IMR-90 (cell line): ENCODE measurements at regions not wholly inside any gene's neighbourhood (a gene's known extent, or its start where the extent isn't known, plus 50 kb on each side); places are given as distances from the start of the nearest gene placed in this dataset.

Experiments used
- ATAC-seq: fragments of 200-7000 bp; cut with Tn5 transposase; 2 replicates; pipeline ENCODE4 v1.9.1; 2020; ENCODE audit warnings: low read depth, mild to moderate bottlenecking, moderate library complexity
- BruUV-seq: library from RNA; stranded (reverse); fragments of 400-500 nt; replicated peaks from 2 replicates; lab custom pipeline; 2021; lab: Mats Ljungman, UMichigan
- CTCF ChIA-PET: fragments of 300-600 bp; formaldehyde crosslinking; extraction: SDS; loops from one replicate; lab custom pipeline; 2021; ENCODE audit warnings: antibody characterized with exemption; lab: Yijun Ruan, JAX
- POLR2A ChIA-PET: fragments of 300-600 bp; sonication (Branson Sonifier 250); formaldehyde crosslinking; loops from one replicate; lab custom pipeline; 2022; ENCODE audit warnings: antibody characterized with exemption; ENCODE audit not compliant: unreplicated experiment; lab: Charles Lee
- DNase-seq: peaks from one replicate; pipeline ENCODE4 v3.0.0; 2013
- H2AFZ ChIP-seq: replicated peaks from 2 replicates; pipeline ENCODE3; 2013; ENCODE audit warnings: low read length, mild to moderate bottlenecking; ENCODE audit not compliant: poor library complexity
- H2AK5ac ChIP-seq: 2 replicates; pipeline ENCODE4 v1.6.1; 2013; ENCODE audit warnings: low read depth, low read length, inconsistent platforms
- H2AK9ac ChIP-seq: replicated peaks from 2 replicates; pipeline ENCODE3; 2013; ENCODE audit warnings: mild to moderate bottlenecking, low read depth, low read length, moderate library complexity; ENCODE audit not compliant: poor library complexity
- H2BK120ac ChIP-seq: 2 replicates; pipeline ENCODE4 v1.6.1; 2013; ENCODE audit warnings: low read depth, low read length, inconsistent platforms
- H2BK15ac ChIP-seq: 3 replicates; pipeline ENCODE4 v1.6.1; 2013; ENCODE audit warnings: low read depth, low read length, inconsistent platforms
- H2BK20ac ChIP-seq: 2 replicates; pipeline ENCODE4 v1.6.1; 2013; ENCODE audit warnings: low read depth, mild to moderate bottlenecking, inconsistent platforms, low read length, moderate library complexity
- H2BK5ac ChIP-seq: 2 replicates; pipeline ENCODE4 v1.6.1; 2013; ENCODE audit warnings: mild to moderate bottlenecking, low read depth, low read length, inconsistent platforms; ENCODE audit not compliant: poor library complexity, severe bottlenecking
- H3K14ac ChIP-seq: replicated peaks from 2 replicates; pipeline ENCODE4 v1.6.1; 2013; ENCODE audit warnings: low read depth, low read length, inconsistent platforms
- H3K18ac ChIP-seq: 2 replicates; pipeline ENCODE4 v1.6.1; 2013; ENCODE audit warnings: low read depth, low read length, control low read depth
- H3K23ac ChIP-seq: 2 replicates; pipeline ENCODE4 v1.6.1; 2013; ENCODE audit warnings: low read depth, low read length, inconsistent platforms
- H3K27ac ChIP-seq: 2 replicates; pipeline ENCODE4 v1.5.1; 2013; ENCODE audit warnings: mild to moderate bottlenecking, control low read depth, low read length; ENCODE audit not compliant: insufficient read depth
- H3K27me3 ChIP-seq: 2 replicates; pipeline ENCODE4 v1.6.1; 2013; ENCODE audit warnings: low read length; ENCODE audit not compliant: control insufficient read depth, insufficient read depth
- H3K36me3 ChIP-seq: 2 replicates; pipeline ENCODE4 v1.6.1; 2013; ENCODE audit warnings: low read length, mixed read lengths; ENCODE audit not compliant: control insufficient read depth, insufficient read depth
- H3K4ac ChIP-seq: 2 replicates; pipeline ENCODE4 v1.6.1; 2013; ENCODE audit warnings: low read depth, low read length, inconsistent platforms
- H3K4me1 ChIP-seq: 2 replicates; pipeline ENCODE4 v1.6.1; 2013; ENCODE audit warnings: low read length, mixed read lengths; ENCODE audit not compliant: control insufficient read depth, insufficient read depth
- H3K4me2 ChIP-seq: 2 replicates; pipeline ENCODE4 v1.6.1; 2013; ENCODE audit warnings: low read depth, mild to moderate bottlenecking, control low read depth, low read length, moderate library complexity
- H3K4me3 ChIP-seq: 2 replicates; pipeline ENCODE4 v1.5.1; 2013; ENCODE audit warnings: low read depth, mild to moderate bottlenecking, control low read depth, low read length, moderate library complexity; ENCODE audit not compliant: insufficient read depth
- H3K56ac ChIP-seq: 2 replicates; pipeline ENCODE4 v1.6.1; 2013; ENCODE audit warnings: low read length, inconsistent platforms; ENCODE audit not compliant: insufficient read depth; ENCODE audit errors: extremely low read depth
- H3K79me1 ChIP-seq, 2 experiments: 2 replicates each; pipeline ENCODE4 v1.6.1; 2013; ENCODE audit warnings: low read length in 2 of 2, inconsistent platforms in 1 of 2, low read depth in 1 of 2
- H3K9ac ChIP-seq: 2 replicates; pipeline ENCODE4 v1.6.1; 2013; ENCODE audit warnings: low read depth, low read length, control low read depth
- H3K9me1 ChIP-seq: 2 replicates; pipeline ENCODE4 v1.6.1; 2013; ENCODE audit warnings: low read length, inconsistent platforms; ENCODE audit not compliant: insufficient read depth
- H3K9me3 ChIP-seq: 2 replicates; pipeline ENCODE4 v1.6.1; 2013; ENCODE audit warnings: low read length; ENCODE audit not compliant: control insufficient read depth, insufficient read depth
- H4K20me1 ChIP-seq: 2 replicates; pipeline ENCODE4 v1.6.1; 2013; ENCODE audit warnings: low read length, inconsistent platforms; ENCODE audit not compliant: insufficient read depth
- H4K5ac ChIP-seq: 2 replicates; pipeline ENCODE4 v1.6.1; 2013; ENCODE audit warnings: mild to moderate bottlenecking, low read depth, low read length, control low read depth
- H4K8ac ChIP-seq, 2 experiments: 2 replicates each; pipeline ENCODE4 v1.6.1; 2013; ENCODE audit warnings: low read depth in 2 of 2, low read length in 2 of 2, control low read depth in 1 of 2, inconsistent platforms in 1 of 2
- H4K91ac ChIP-seq: 2 replicates; pipeline ENCODE4 v1.6.1; 2013; ENCODE audit warnings: low read depth, low read length, inconsistent platforms; ENCODE audit not compliant: insufficient read depth
- BHLHE40 ChIP-seq: fragments of 150-350 bp; IDR thresholded peaks from 2 replicates; pipeline ENCODE4 v1.6.1; 2016; ENCODE audit warnings: mild to moderate bottlenecking, low read depth, low read length
- CEBPB ChIP-seq: IDR thresholded peaks from 2 replicates; pipeline ENCODE4 v1.6.1; 2012; ENCODE audit warnings: low read depth, low read length, improper control_type of control experiment
- CHD1 ChIP-seq: IDR thresholded peaks from 2 replicates; pipeline ENCODE4 v1.6.1; 2012; ENCODE audit warnings: low read depth, low read length, improper control_type of control experiment
- FOS ChIP-seq: fragments of 150-350 bp; IDR thresholded peaks from 2 replicates; pipeline ENCODE4 v1.6.1; 2016; ENCODE audit warnings: low read depth, low read length
- MAFK ChIP-seq: IDR thresholded peaks from 2 replicates; pipeline ENCODE4 v1.6.1; 2012; ENCODE audit warnings: low read depth, low read length, improper control_type of control experiment
- MAZ ChIP-seq: IDR thresholded peaks from 2 replicates; pipeline ENCODE4 v1.6.1; 2012; ENCODE audit warnings: low read depth, mild to moderate bottlenecking, low read length, improper control_type of control experiment, moderate library complexity, borderline replicate concordance
- MXI1 ChIP-seq: IDR thresholded peaks from 2 replicates; pipeline ENCODE4 v1.6.1; 2012; ENCODE audit warnings: low read depth, mild to moderate bottlenecking, low read length, moderate library complexity, borderline replicate concordance
- NFE2L2 ChIP-seq: fragments of 150-350 bp; IDR thresholded peaks from 2 replicates; pipeline ENCODE4 v1.6.1; 2016; ENCODE audit warnings: low read depth, mild to moderate bottlenecking, low read length
- POLR2A ChIP-seq: IDR thresholded peaks from 2 replicates; pipeline ENCODE4 v1.6.1; 2012; ENCODE audit warnings: mild to moderate bottlenecking, low read depth, low read length
- RAD21 ChIP-seq: IDR thresholded peaks from 2 replicates; pipeline ENCODE4 v1.6.1; 2012; ENCODE audit warnings: low read length, improper control_type of control experiment
- RCOR1 ChIP-seq: IDR thresholded peaks from 2 replicates; pipeline ENCODE4 v1.6.1; 2012; ENCODE audit warnings: mild to moderate bottlenecking, low read length, improper control_type of control experiment; ENCODE audit not compliant: insufficient replicate concordance
- RFX5 ChIP-seq: IDR thresholded peaks from 2 replicates; pipeline ENCODE4 v1.8.0; 2012; ENCODE audit warnings: low read depth, mild to moderate bottlenecking, low read length, moderate library complexity
- SMC3 ChIP-seq: fragments of 150-350 bp; IDR thresholded peaks from 2 replicates; pipeline ENCODE4 v1.6.1; 2016; ENCODE audit warnings: low read depth, mild to moderate bottlenecking, antibody characterized with exemption, low read length, moderate library complexity
- WGBS, 2 experiments: methylation state at CpG; one replicate each; pipeline versions ENCODE4 v1.1.5 to v1.1.7; 2013; ENCODE audit warnings: missing lambda C conversion rate in 2 of 2; ENCODE audit not compliant: insufficient read length in 1 of 2; ENCODE audit errors: extremely low coverage in 2 of 2; 5-methylcytosine and 5-hydroxymethylcytosine counted together
- dilution Hi-C: fragments of 300-500 bp; cut with HindIII; formaldehyde crosslinking; loops from one replicate; pipeline ENCODE4 v1.14.3; 2018; ENCODE audit warnings: low sequenced_read_pairs; ENCODE audit not compliant: unreplicated experiment
- in situ Hi-C: fragments of 300-500 bp; cut with MboI; formaldehyde crosslinking; loops from 3 replicates; pipeline ENCODE4 v1.14.3; 2019; ENCODE audit warnings: low sequenced_read_pairs, inconsistent platforms, mixed read lengths
- intact Hi-C: fragments of 100-400 bp; cut with micrococcal nuclease; formaldehyde crosslinking; loops from 2 replicates; pipeline ENCODE4 v1.10.0; 2022
- TF ChIP-seq, protein P1 (sequence below): fragments of 150-350 bp; IDR thresholded peaks from 2 replicates; pipeline ENCODE4 v1.6.1; 2017; ENCODE audit warnings: mild to moderate bottlenecking, antibody characterized with exemption, low read length, low read depth
- TF ChIP-seq, protein P2 (sequence below): fragments of 150-350 bp; IDR thresholded peaks from 2 replicates; pipeline ENCODE4 v1.6.1; 2016; ENCODE audit warnings: low read depth, mild to moderate bottlenecking, low read length, moderate library complexity, borderline replicate concordance
- TF ChIP-seq, protein P3 (sequence below): conservative IDR thresholded peaks from 2 replicates; pipeline ENCODE4 v1.5.1; 2012; ENCODE audit warnings: mild to moderate bottlenecking, low read depth, low read length, improper control_type of control experiment

DNA sequence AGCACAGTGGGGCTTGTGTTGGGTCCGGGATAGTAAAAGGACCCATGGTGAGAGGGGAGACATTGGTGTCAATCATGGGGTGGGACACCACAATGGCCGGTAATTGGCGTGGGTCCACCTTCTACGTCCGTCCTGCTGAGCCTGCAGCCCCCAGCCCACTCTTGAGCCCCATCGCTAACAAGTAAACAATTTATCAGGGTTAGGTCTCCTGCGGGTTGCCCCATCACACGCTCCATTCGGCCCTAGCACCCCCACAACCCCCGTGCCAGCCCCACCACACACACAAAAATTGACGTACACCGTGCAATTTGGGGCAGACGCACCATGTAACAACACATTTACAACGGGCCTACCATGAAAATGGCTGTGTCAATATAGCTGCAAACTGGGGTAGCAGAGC, 86.5 kb upstream of the HTATIP2 start:
- no peaks in the 10 kb centered on the region for H3K9me1 ChIP-seq
- H4K91ac ChIP-seq = no peak overlapping the region
- POLR2A ChIA-PET = no interaction called here
- H4K8ac ChIP-seq = no peak overlapping the region
- no peak overlapping the region for H2BK5ac ChIP-seq
- no peak overlapping the region for H2BK20ac ChIP-seq
- DNase-seq (no peak), ATAC-seq (no peak)
- no peak overlapping the region for H3K23ac ChIP-seq
- H3K79me1 ChIP-seq = no peaks in the 10 kb centered on the region
- H3K36me3 ChIP-seq = no peaks in the 10 kb centered on the region
- no peak overlapping the region for H3K4ac ChIP-seq
- no peak overlapping the region for H3K4me2 ChIP-seq
- no CpG with 5 or more reads among the region's 14 CpGs for WGBS, 2 experiments
- H2BK120ac ChIP-seq = no peak overlapping the region
- in situ Hi-C loops (no loop called here), intact Hi-C loops (no loop called here), dilution Hi-C loops (no loop called here)
- no TSS peak for BruUV-seq
- H3K4me1 ChIP-seq = no peaks in the 10 kb centered on the region
- CTCF ChIA-PET = no interaction called here
- H3K18ac ChIP-seq = no peak overlapping the region
- H2BK15ac ChIP-seq = no peak overlapping the region
- H2AFZ ChIP-seq = no peak overlapping the region
- no peaks in the 10 kb centered on the region for H4K20me1 ChIP-seq
- H2AK9ac ChIP-seq = no peak overlapping the region
- H3K27ac ChIP-seq = no peak overlapping the region
- no peak overlapping the region for H3K9ac ChIP-seq
- no peak overlapping the region for H4K5ac ChIP-seq
- H3K27me3 ChIP-seq = peaks cover 8% of the 10 kb centered on the region
- no peak overlapping the region for H3K14ac ChIP-seq
- H3K4me3 ChIP-seq = no peak overlapping the region
- no peak overlapping the region for H3K56ac ChIP-seq
- no peak overlapping the region for H2AK5ac ChIP-seq
- TF ChIP-seq RCOR1 = no peak
- TF ChIP-seq BHLHE40 = no peak
- no peak for TF ChIP-seq SMC3
- no peak for TF ChIP-seq RFX5
- no peak for TF ChIP-seq RAD21
- TF ChIP-seq FOS = no peak
- TF ChIP-seq NFE2L2 = no peak
- TF ChIP-seq, protein P1, sequence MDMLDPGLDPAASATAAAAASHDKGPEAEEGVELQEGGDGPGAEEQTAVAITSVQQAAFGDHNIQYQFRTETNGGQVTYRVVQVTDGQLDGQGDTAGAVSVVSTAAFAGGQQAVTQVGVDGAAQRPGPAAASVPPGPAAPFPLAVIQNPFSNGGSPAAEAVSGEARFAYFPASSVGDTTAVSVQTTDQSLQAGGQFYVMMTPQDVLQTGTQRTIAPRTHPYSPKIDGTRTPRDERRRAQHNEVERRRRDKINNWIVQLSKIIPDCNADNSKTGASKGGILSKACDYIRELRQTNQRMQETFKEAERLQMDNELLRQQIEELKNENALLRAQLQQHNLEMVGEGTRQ = no peak
- no peak for TF ChIP-seq MAZ
- no peak for TF ChIP-seq CHD1
- TF ChIP-seq, protein P2, sequence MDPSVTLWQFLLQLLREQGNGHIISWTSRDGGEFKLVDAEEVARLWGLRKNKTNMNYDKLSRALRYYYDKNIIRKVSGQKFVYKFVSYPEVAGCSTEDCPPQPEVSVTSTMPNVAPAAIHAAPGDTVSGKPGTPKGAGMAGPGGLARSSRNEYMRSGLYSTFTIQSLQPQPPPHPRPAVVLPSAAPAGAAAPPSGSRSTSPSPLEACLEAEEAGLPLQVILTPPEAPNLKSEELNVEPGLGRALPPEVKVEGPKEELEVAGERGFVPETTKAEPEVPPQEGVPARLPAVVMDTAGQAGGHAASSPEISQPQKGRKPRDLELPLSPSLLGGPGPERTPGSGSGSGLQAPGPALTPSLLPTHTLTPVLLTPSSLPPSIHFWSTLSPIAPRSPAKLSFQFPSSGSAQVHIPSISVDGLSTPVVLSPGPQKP = no peak
- TF ChIP-seq MAFK = no peak
- TF ChIP-seq MXI1 = no peak
- TF ChIP-seq CEBPB = no peak
- no peak for TF ChIP-seq POLR2A
- TF ChIP-seq, protein P3, sequence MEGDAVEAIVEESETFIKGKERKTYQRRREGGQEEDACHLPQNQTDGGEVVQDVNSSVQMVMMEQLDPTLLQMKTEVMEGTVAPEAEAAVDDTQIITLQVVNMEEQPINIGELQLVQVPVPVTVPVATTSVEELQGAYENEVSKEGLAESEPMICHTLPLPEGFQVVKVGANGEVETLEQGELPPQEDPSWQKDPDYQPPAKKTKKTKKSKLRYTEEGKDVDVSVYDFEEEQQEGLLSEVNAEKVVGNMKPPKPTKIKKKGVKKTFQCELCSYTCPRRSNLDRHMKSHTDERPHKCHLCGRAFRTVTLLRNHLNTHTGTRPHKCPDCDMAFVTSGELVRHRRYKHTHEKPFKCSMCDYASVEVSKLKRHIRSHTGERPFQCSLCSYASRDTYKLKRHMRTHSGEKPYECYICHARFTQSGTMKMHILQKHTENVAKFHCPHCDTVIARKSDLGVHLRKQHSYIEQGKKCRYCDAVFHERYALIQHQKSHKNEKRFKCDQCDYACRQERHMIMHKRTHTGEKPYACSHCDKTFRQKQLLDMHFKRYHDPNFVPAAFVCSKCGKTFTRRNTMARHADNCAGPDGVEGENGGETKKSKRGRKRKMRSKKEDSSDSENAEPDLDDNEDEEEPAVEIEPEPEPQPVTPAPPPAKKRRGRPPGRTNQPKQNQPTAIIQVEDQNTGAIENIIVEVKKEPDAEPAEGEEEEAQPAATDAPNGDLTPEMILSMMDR = no peak
- no peaks in the 10 kb centered on the region for H3K9me3 ChIP-seq
